Fibroblast of skin of left biceps (primary cell): ENCODE measurements at regions not wholly inside any gene's neighbourhood (a gene's known extent, or its start where the extent isn't known, plus 50 kb on each side); places are given as distances from the start of the nearest gene placed in this dataset.
"Not testable (repeated sequence)": the region's sequence is repeated elsewhere in the genome, so short reads cannot be mapped to it uniquely, and the experiment has no call there.

Source experiments
- DNase-seq, 2 experiments: peaks; one replicate each; pipeline ENCODE4 v3.0.0-alpha.2; 2013; ENCODE audit warnings: low read depth in 2 of 2

GRCh38 chrX:9378980-9379696 is 85.7 kb upstream of the TBL1X start:
- no peak for DNase-seq

DNA sequence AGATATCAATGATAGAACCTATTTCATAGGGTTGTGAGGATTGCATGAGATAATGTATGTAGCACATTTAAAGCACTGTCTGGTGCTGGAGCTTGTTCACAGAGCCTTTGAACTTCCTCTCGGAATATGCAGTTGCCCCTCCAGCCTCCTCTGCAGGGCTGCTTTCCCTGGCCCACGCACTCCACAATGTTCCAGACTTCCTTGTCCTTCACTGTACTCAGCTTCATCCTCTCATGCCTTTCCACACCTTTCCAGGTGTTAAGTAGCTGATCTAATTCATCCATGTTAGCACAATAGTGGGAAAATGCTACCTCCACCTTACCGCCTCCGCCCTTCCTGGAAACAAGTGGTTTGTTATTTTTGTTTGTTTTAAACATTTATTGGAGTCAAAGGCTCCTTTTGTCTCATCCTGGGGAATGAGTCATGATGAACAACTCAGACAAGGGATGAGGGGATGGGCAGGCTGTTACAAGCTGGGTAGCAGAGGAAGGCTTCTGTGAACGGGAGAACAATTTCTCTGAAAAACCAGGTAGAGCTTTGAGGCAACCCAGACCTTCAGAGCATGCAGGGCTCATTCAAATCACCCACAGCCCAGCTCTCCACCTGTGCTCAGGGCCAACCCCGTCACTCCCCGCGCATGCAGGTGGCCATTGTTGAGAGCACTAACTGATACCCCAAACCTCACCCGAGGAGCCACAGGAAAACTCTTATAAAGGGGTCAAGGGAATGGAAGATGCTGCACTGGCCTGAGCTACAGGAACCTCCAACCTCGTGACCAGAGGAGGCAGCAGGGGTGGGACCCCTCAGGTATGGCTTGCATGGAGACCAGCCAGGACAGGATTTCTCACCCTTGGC is 84.9 kb upstream of the TBL1X start:
- DNase-seq: no peak

GRCh38 chrX:9383655-9384054 is 81.2 kb upstream of the TBL1X start:
- no peak for DNase-seq

DNA sequence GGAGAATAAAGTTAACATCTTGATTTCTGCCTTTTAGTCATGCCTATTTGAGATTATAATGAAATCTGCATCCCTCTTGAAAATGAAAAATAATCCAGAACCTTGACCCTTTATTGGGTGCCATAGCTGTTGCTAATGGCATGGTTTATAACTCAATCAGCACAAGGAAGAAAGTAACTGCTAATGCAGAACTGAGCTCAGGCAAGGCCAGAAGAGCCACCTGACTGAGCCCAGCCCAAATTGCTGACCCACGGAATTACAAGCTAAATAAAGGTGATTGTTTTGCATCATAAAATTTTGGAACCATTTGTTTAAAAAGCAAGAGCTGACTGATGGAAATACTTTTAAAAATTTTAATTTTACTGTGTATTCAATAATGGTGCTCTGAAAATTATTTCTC is 76.4 kb upstream of the TBL1X start:
- no peak for DNase-seq

DNA sequence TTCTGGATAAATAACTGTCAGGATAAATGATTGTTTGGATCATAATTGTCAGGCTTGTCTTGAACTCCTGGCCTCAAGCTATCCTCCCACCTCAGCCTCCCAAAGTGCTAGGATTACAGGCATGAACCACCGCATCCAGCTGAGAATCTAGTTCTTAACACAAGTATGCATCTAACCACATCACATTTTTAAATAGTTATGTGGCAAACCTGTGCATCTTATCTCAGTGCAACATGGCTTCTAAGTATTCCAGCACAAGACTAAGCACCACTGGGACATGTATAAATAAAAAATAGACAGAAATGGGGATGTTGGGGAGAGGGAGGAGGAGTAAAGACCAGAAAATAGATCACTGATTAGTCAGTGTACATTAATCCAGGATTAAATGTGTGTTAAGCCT is 74.7 kb upstream of the TBL1X start:
- no peak for DNase-seq

GRCh38 chrX:9390693-9391368 is 74.0 kb upstream of the TBL1X start:
- no peak for DNase-seq

- no peak for DNase-seq
Measured at GRCh38 chrX:9392445-9392844, 72.4 kb upstream of the TBL1X start.

- DNase-seq: no peak
Measured at GRCh38 chrX:9393571-9393970, 71.3 kb upstream of the TBL1X start.

GRCh38 chrX:9394212-9394611 is 70.6 kb upstream of the TBL1X start:
- no peak for DNase-seq

GRCh38 chrX:9396930-9397329 is 67.9 kb upstream of the TBL1X start:
- no peak for DNase-seq

DNA sequence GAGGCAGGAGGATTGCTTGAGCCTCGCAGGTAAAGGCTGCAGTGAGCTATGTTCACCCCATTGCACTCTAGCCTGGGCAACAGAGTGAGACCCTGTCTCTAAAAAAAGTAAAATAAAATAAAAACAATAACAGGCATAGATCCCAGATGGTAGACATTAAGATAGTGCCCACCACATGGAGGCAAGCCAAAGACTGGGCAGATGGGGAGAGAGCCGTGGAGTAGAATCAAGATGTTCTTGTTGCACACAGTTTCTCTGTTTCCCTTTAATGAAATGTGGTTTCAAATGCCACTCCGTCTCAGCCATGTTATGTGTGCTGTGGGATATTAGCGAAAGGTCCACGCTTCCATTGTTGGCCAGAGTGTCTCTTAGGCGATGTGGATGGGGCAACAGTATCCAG is 63.8 kb upstream of the TBL1X start:
- no peak for DNase-seq

- no peak for DNase-seq
Measured at GRCh38 chrX:9403374-9403773, 61.5 kb upstream of the TBL1X start.

- DNase-seq: not testable (repeated sequence)
Measured at GRCh38 chrX:9405635-9406034, 59.2 kb upstream of the TBL1X start.

DNA sequence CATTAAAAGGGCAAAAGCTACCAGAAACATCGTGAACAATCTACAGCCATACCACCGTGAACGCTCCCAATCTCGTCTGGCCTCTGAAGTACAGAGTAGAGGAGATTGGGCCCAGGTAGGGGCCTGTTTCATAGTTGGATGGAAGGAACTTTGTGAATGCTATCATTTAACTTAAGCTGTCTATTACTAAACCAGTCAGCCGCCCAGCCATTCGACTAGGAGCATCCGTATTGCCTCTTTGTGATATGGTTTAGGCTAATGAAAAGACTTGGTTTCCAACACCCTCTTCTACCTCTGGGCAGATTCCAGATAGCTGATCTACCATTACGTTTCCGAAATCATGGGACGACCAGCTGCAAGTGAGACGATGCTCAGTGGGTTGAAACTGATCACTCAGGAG is 54.0 kb upstream of the TBL1X start:
- DNase-seq: not testable (repeated sequence)

- DNase-seq: not testable (repeated sequence)
Measured at GRCh38 chrX:9411682-9412081, 53.2 kb upstream of the TBL1X start.

DNA sequence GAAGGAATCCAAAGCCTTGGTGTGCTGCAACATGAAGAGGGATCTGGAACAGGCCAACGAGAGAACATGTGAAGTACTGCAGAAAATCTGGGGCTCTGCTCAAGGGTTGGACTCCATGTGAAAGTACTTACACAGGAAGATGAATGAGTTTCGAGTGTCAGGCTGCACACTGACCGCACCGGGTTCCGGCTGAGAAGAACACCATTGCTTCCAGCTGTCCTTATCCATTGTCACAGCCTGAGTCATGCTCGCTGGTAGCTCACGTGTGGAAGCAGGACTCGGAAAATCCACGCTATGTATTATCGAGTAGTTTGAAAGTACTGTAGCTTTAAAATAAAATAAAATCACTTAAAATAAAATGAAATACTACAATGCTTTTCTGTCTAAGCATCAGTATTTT is 50.4 kb upstream of the TBL1X start:
- DNase-seq: no peak
